ENCODE measurements at regions not wholly inside any gene's neighbourhood (a gene's known extent, or its start where the extent isn't known, plus 50 kb on each side); places are given as distances from the start of the nearest gene placed in this dataset.

DNA sequence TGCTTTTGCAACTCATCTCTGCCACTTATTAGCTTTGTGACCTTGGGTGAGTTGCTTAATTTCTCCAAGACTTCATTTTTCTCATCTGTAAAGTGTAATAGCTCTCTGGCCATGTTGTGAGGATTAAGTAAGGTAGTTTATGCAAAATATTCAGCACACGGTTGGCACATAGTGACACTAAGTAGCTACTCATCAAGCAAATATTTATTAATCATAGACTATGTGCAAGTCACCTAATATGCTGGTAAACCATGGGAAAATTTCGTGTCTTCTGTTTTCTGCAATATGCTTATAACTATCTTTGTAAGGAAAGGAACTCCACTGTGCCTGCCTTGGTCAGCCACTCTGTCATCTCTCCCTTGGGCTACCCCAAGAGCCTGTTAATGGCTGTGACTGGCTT, 50.3 kb upstream of the EGR2 start:
- intact Hi-C loops (cut with DNase I), result no loop called here
- ATAC-seq (no peak), DNase-seq (no peak)
- Histone ChIP-seq H3K27ac (no peak overlapping the region), H3K27me3 (no peaks in the 10 kb centered on the region), H3K9me3 (no peaks in the 10 kb centered on the region), H3K4me1 (no peaks in the 10 kb centered on the region), H3K4me3 (no peak overlapping the region), H3K36me3 (no peaks in the 10 kb centered on the region)
- TF ChIP-seq, protein P1, sequence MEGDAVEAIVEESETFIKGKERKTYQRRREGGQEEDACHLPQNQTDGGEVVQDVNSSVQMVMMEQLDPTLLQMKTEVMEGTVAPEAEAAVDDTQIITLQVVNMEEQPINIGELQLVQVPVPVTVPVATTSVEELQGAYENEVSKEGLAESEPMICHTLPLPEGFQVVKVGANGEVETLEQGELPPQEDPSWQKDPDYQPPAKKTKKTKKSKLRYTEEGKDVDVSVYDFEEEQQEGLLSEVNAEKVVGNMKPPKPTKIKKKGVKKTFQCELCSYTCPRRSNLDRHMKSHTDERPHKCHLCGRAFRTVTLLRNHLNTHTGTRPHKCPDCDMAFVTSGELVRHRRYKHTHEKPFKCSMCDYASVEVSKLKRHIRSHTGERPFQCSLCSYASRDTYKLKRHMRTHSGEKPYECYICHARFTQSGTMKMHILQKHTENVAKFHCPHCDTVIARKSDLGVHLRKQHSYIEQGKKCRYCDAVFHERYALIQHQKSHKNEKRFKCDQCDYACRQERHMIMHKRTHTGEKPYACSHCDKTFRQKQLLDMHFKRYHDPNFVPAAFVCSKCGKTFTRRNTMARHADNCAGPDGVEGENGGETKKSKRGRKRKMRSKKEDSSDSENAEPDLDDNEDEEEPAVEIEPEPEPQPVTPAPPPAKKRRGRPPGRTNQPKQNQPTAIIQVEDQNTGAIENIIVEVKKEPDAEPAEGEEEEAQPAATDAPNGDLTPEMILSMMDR (IDR thresholded peaks at IDR 0.05), result no peak
